Epithelial cell of esophagus (primary cell): ENCODE measurements at regions not wholly inside any gene's neighbourhood (a gene's known extent, or its start where the extent isn't known, plus 50 kb on each side); places are given as distances from the start of the nearest gene placed in this dataset.
A peak's percentile ranks its signal among the peaks of the same experiment; 100 is the strongest.
"Not testable (repeated sequence)": the region's sequence is repeated elsewhere in the genome, so short reads cannot be mapped to it uniquely, and the experiment has no call there.

Source experiments
- DNase-seq: peaks from one replicate; pipeline ENCODE4 v3.0.0; 2010; ENCODE audit warnings: low read depth
- H3K4me3 ChIP-seq: 2 replicates; pipeline ENCODE4 v1.5.1; 2011; ENCODE audit warnings: mild to moderate bottlenecking, low read length, control low read depth
- TF ChIP-seq, protein P1 (sequence below): IDR thresholded peaks from 2 replicates; pipeline ENCODE4 v1.5.1; 2011; ENCODE audit warnings: low read depth, mild to moderate bottlenecking, low read length, control low read depth, inconsistent platforms; ENCODE audit not compliant: insufficient read depth; ENCODE audit errors: missing control alignments

DNA sequence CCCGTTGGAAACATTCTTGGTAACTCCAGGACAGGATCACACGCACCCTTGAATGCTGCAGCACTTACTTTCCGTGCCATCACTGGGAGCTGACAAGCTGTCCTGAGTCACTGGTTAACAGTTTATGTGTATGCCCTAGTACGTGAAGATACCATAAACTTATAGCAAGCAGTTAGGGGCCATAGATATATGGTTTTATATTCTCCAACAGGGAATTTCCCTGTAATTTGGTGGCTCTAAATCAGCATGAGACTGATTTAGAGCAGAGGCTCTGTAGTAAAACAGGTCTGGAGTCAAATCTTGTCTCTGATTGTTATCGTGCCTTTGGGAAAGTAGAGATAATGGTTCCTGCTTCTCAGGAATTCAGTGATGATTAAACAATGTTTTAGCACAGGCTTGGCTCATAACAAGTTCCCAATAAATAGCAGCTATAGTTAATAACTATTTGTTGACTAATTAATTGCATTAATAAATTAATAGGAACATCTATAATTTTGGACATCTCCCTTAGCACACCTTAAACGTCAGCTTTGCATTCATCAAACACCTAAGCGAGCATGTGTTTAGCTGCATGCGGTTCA lies 215.2 kb downstream of the VAPA start:
- H3K4me3 ChIP-seq: no peak overlapping the region
- TF ChIP-seq, protein P1, sequence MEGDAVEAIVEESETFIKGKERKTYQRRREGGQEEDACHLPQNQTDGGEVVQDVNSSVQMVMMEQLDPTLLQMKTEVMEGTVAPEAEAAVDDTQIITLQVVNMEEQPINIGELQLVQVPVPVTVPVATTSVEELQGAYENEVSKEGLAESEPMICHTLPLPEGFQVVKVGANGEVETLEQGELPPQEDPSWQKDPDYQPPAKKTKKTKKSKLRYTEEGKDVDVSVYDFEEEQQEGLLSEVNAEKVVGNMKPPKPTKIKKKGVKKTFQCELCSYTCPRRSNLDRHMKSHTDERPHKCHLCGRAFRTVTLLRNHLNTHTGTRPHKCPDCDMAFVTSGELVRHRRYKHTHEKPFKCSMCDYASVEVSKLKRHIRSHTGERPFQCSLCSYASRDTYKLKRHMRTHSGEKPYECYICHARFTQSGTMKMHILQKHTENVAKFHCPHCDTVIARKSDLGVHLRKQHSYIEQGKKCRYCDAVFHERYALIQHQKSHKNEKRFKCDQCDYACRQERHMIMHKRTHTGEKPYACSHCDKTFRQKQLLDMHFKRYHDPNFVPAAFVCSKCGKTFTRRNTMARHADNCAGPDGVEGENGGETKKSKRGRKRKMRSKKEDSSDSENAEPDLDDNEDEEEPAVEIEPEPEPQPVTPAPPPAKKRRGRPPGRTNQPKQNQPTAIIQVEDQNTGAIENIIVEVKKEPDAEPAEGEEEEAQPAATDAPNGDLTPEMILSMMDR: no peak
- DNase-seq: no peak

DNA sequence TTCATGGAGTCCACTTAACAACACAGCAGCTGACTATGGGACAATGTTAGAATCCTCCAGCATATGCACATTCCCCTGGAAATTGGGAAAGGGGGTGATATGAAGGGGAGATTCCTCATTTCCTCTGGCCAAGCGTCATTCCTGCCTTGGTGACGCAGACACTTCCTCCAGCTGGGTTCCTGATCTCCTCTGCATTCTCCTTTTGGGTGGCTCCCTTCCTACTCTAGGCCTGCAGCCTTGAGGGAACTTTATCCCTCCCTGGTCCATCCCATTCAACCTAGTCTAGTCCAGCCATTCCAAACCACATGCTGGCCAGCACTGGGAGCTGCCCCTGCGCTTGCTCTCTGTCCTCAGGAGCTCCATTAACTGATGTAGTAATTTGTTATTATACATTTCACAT lies 216.8 kb downstream of the VAPA start:
- H3K4me3 ChIP-seq: no peak overlapping the region
- DNase-seq: no peak
- TF ChIP-seq, protein P1: no peak

DNA sequence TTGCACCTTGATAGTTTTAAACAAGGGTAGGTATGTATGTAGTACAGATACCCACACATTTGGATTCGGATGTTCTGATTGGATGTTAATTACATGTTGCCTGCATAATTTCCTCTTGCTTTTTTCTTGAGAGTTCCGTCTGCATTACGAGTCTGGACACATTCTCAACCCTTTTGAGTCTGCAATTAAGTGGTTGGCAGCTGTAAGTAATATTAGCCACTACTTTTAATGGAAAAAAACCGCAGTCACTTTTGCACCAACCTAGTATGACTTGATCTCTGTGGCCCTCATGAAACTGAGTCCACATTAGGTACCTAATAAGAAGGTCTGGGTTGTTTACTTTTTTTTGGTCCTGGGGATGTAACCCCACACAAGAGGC lies 217.3 kb downstream of the VAPA start:
- no peak overlapping the region for H3K4me3 ChIP-seq
- peak; percentile 36 for DNase-seq
- TF ChIP-seq, protein P1: no peak

DNA sequence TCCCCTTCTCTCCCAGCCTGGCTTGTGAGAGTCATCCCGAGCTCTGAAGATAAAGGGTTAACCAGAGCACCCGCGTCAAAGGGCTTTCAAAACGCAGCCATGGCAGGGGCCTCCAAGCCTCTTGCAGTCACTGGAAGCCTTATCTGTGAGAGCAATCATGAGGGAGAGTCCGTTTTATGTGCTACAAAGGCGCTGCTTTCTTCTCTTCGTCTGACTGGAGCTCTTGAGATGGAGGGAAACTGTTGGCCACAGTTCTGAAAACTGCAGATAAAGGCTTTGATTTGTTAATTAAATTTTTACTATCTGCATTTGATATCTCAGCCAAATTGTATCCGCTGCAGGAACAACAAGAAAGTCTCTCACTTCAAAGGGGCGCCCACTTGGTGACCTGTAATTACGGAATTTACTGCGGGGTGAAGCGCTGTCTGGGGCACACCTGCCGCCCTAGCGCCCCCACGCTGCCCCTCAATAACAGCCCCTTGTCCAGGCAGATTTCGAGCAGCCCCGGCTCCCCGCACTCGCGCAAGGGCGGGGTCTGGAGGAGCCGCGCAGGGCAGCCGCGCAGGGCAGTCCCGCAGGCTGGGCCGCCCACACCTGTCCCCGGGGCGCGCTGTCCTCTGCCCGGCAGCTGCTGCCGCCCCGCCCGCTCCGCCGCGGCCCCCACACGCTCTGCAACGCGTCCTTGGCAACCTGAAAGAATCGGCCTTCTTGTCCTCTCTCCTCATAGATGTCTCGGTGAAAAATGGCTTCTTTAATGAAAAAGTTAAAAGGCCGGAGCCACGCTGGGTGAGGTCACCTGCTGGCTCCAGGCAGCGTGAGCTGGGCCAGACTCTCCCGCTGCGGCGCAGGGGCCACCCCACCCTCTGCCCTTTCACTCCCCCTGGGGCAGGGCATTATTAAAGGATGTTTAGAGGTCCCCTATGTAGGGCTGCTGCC lies 217.9 kb downstream of the VAPA start:
- no peak for DNase-seq
- TF ChIP-seq, protein P1: no peak
- H3K4me3 ChIP-seq: peak overlapping the region; percentile 7

DNA sequence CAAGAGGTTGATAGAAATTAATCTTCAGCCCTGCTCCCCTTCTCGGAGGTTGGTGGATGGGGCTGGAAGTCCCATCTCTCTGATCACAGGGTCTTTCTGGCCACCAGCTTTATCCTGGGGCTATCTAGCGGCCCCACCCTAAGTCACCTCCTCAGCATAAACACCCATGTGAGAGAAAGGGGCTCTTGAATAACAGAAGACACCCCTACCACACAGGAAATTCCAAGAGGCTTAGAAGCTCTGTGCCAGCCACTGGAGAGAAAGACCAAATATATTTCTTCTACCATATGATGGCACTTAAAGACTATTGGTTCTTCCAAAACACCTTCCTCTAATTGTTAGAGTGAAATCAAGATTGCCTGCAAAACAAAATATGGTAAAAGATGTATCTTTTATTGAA lies 219.7 kb downstream of the VAPA start:
- DNase-seq: no peak

DNA sequence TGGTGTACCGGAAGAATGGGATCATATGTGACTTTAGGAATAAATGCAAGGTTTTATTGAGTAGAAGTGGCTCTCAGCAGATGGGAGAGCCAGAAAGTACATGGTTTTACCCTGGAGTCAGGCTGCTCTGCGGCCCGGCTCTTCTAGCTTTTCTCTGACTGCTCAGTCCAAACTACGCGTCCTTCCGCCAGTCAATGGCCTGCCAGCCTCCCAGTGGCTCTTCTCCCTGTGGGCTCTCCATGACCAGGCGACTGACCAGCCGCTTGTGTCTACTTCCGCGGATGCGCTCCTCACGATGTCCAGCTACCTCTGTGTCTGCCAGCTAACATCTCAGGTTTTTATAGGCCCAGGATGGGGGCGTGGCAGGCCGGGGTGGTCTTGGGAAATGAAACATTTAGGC lies 220.4 kb downstream of the VAPA start:
- H3K4me3 ChIP-seq: no peak overlapping the region
- TF ChIP-seq, protein P1: no peak
- no peak for DNase-seq

More for the DNA sequence above, 219.7 kb downstream of the VAPA start:
- H3K4me3 ChIP-seq: no peak overlapping the region
- TF ChIP-seq, protein P1: no peak

DNA sequence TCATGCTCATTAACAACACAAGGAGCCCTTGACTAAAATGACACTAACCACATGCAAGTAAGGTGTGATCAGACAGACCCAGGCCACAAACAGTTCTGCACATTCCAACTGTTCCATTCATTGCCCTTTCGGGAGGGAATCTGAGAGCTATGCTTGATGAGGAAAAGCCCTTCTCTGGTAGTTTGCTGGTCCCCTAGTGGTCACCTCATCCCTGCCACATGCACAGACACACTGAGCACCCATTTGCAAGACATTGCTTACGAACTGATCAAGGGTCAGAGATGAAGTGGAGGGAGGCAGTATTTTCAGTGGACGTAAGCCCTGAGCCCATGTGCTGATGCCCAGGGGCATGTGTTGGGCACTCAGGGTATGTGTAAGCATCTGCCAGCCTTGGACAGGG lies 220.9 kb downstream of the VAPA start:
- DNase-seq: not testable (repeated sequence)

More for the DNA sequence above, 220.9 kb downstream of the VAPA start:
- not testable (repeated sequence) for H3K4me3 ChIP-seq
